ENCODE measurements at regions not wholly inside any gene's neighbourhood (a gene's known extent, or its start where the extent isn't known, plus 50 kb on each side); places are given as distances from the start of the nearest gene placed in this dataset.

- TF ChIP-seq CTCF (IDR thresholded peaks at IDR 0.05 in 2 of 3, conservative IDR thresholded peaks at IDR 0.05 in 1 of 3; ENCODE audit: borderline replicate concordance in 1 of 3, insufficient read depth in 1 of 3, low read depth in 2 of 3, low read length in 2 of 3): no peak
- TF ChIP-seq ATF3 (IDR thresholded peaks at IDR 0.05): no peak
- no peak for TF ChIP-seq JUND (IDR thresholded peaks at IDR 0.05)
- TF ChIP-seq EGR1 (IDR thresholded peaks at IDR 0.05; ENCODE audit: low read depth): no peak
- TF ChIP-seq ELF1 (IDR thresholded peaks at IDR 0.05; ENCODE audit: borderline replicate concordance, low read depth): no peak
- TF ChIP-seq SRF (IDR thresholded peaks at IDR 0.05; ENCODE audit: low read depth): no peak
- no peak for TF ChIP-seq EZH2phosphoT487 (IDR thresholded peaks at IDR 0.05; ENCODE audit: borderline replicate concordance)
Measured at GRCh38 chr5:3429962-3430361, 165.7 kb upstream of the IRX1 start (continued).

GRCh38 chr5:3428334-3428733 lies 167.3 kb upstream of the IRX1 start:
- ATAC-seq: no peak
- Histone ChIP-seq H3K4me1 (ENCODE audit: control insufficient read depth in 1 of 2, insufficient read depth in 2 of 2, low read length in 2 of 2) (no peaks in the 10 kb centered on the region), H3K36me3 (ENCODE audit: control insufficient read depth in 1 of 2, insufficient read depth in 2 of 2, low read length in 2 of 2) (no peaks in the 10 kb centered on the region), H3K79me2 (ENCODE audit: insufficient read depth, low read length) (no peaks in the 10 kb centered on the region), H4K20me1 (ENCODE audit: insufficient read depth) (no peaks in the 10 kb centered on the region), H2AFZ (ENCODE audit: low read depth, low read length, poor library complexity, severe bottlenecking) (no peak overlapping the region), H3K9me3 (ENCODE audit: control insufficient read depth in 1 of 2, insufficient read depth in 1 of 2, low read depth in 1 of 2, low read length in 2 of 2) (peaks cover 6 to 25% of the 10 kb centered on the region in 2 experiments; a peak in 2 of 4 replicates), H3K27ac (ENCODE audit: low read depth, low read length) (no peak overlapping the region), H3K27me3 (ENCODE audit: insufficient read depth, low read length) (no peaks in the 10 kb centered on the region), H3K4me2 (ENCODE audit: low read length) (no peak overlapping the region), H3K9ac (ENCODE audit: low read length) (no peak overlapping the region), H3K4me3 (replicated peaks in 1 of 2; ENCODE audit: low read depth in 1 of 2, low read length in 2 of 2) (no peak overlapping the region), H3K9me2 (ENCODE audit: insufficient read depth) (no peaks in the 10 kb centered on the region)
- no peak for DNase-seq (ENCODE audit: low read depth, low spot score)
- no TSS peak for BruUV-seq (replicated peaks)
- RAD21 ChIA-PET (ENCODE audit: low non-redundant PET in 1 of 2, low total read pairs in 2 of 2, uncharacterized antibody in 2 of 2, unreplicated experiment in 2 of 2): no interaction called here
- POLR2A ChIA-PET: no interaction called here
- CTCF ChIA-PET: no interaction called here
- intact Hi-C loops (cut with micrococcal nuclease): no loop called here
- TF ChIP-seq POLR2AphosphoS5 (IDR thresholded peaks at IDR 0.05; ENCODE audit: low read depth, low read length) (no peak), JUND (IDR thresholded peaks at IDR 0.05) (no peak), SIN3A (IDR thresholded peaks at IDR 0.05; ENCODE audit: low read depth) (no peak), CBX3 (IDR thresholded peaks at IDR 0.05; ENCODE audit: low read depth) (no peak), POLR2A (IDR thresholded peaks at IDR 0.05; ENCODE audit: borderline replicate concordance, extremely low read depth, insufficient read depth, insufficient read length) (no peak), YY1 (IDR thresholded peaks at IDR 0.05; ENCODE audit: extremely low read depth, insufficient replicate concordance, low read depth, low read length) (no peak), TCF7L2 (IDR thresholded peaks at IDR 0.05; ENCODE audit: borderline replicate concordance, extremely low read depth, insufficient read depth, insufficient read length) (no peak), EZH2 (IDR thresholded peaks at IDR 0.05) (no peak), ZBTB33 (IDR thresholded peaks at IDR 0.05; ENCODE audit: extremely low read depth, insufficient replicate concordance, low read length) (no peak), ELF1 (IDR thresholded peaks at IDR 0.05; ENCODE audit: borderline replicate concordance, low read depth) (no peak), ZNF274 (IDR thresholded peaks at IDR 0.05; ENCODE audit: low read depth, low read length) (no peak), SP1 (IDR thresholded peaks at IDR 0.05; ENCODE audit: low read depth) (no peak), ZFX (IDR thresholded peaks at IDR 0.05) (no peak), MAX (IDR thresholded peaks at IDR 0.05) (no peak)
